A673 (cell line): ENCODE measurements at regions not wholly inside any gene's neighbourhood (a gene's known extent, or its start where the extent isn't known, plus 50 kb on each side); places are given as distances from the start of the nearest gene placed in this dataset.

ENCODE experiments used
- CTCF ChIP-seq: fragments of 300-800, 200-600 bp; sonication (generic); conservative IDR thresholded peaks from 2 replicates; pipeline ENCODE4 v1.5.1; 2017; ENCODE audit warnings: low read depth, mild to moderate bottlenecking, antibody characterized with exemption, low read length, moderate library complexity, mixed read lengths
- EZH2 ChIP-seq: fragments of 200-600 bp; sonication (generic); IDR thresholded peaks from 2 replicates; pipeline ENCODE4 v1.6.1; 2017; ENCODE audit warnings: borderline replicate concordance, low read depth, mild to moderate bottlenecking, mixed read lengths, antibody characterized with exemption, low read length; ENCODE audit not compliant: poor library complexity, severe bottlenecking

GRCh38 chr5:4533457-4534105 is 606.5 kb upstream of the ADAMTS16 start:
- no peak for TF ChIP-seq CTCF
- TF ChIP-seq EZH2, result no peak
